ENCODE measurements at regions not wholly inside any gene's neighbourhood (a gene's known extent, or its start where the extent isn't known, plus 50 kb on each side); places are given as distances from the start of the nearest gene placed in this dataset.

- TF ChIP-seq POLR2AphosphoS5 (IDR thresholded peaks at IDR 0.05; ENCODE audit: low read depth, low read length) (no peak), HNRNPLL (IDR thresholded peaks at IDR 0.05; ENCODE audit: low read depth, low read length, poor library complexity, severe bottlenecking) (no peak), CTCF (CRISPR knock-in tag; IDR thresholded peaks at IDR 0.05) (no peak), ZGPAT (CRISPR knock-in tag; IDR thresholded peaks at IDR 0.05) (no peak), ELK4 (CRISPR knock-in tag; IDR thresholded peaks at IDR 0.05; ENCODE audit: borderline replicate concordance) (no peak), NFIC (IDR thresholded peaks at IDR 0.05; ENCODE audit: low read length) (no peak), ZBTB33 (CRISPR knock-in tag; IDR thresholded peaks at IDR 0.05) (no peak), ZNF747 (CRISPR knock-in tag; IDR thresholded peaks at IDR 0.05; ENCODE audit: borderline replicate concordance) (no peak), ZKSCAN1 (IDR thresholded peaks at IDR 0.05; ENCODE audit: low read length) (no peak)
Observed at GRCh38 chr2:128841803-128842202, 523.1 kb upstream of the HS6ST1 start.
